HepG2 (cell line): ENCODE measurements at regions not wholly inside any gene's neighbourhood (a gene's known extent, or its start where the extent isn't known, plus 50 kb on each side); places are given as distances from the start of the nearest gene placed in this dataset.

ENCODE experiments used
- ATAC-seq: fragments of 200-7000 bp; cut with Tn5 transposase; 3 replicates; pipeline ENCODE4 v1.9.1; 2020; ENCODE audit warnings: mild to moderate bottlenecking, moderate library complexity
- BruUV-seq: library from RNA; stranded (reverse); fragments of 400-500 nt; replicated peaks from 2 replicates; lab custom pipeline; 2021; lab: Mats Ljungman, UMichigan
- CTCF ChIA-PET: fragments of 300-600 bp; formaldehyde crosslinking; extraction: SDS; loops from one replicate; lab custom pipeline; 2021; ENCODE audit warnings: low total read pairs, inconsistent platforms, low intra/inter-chr PET ratio; lab: Yijun Ruan, JAX
- POLR2A ChIA-PET: fragments of 350-600 bp; sonication (Branson Sonifier 250); formaldehyde crosslinking; loops from one replicate; lab custom pipeline; 2020; ENCODE audit warnings: antibody characterized with exemption, inconsistent platforms; lab: Yijun Ruan, JAX
- DNase-seq: peaks from one replicate; pipeline ENCODE4 v3.0.0-alpha.2; 2015; ENCODE audit warnings: low spot score
- FAIRE-seq: peaks from 3 replicates; lab custom pipeline; 2011; peaks lifted over from hg19 to GRCh38; lab: Jason Lieb, UNC
- H2AFZ ChIP-seq: one replicate; pipeline ENCODE4 v1.6.1; 2011; ENCODE audit warnings: low read length, inconsistent platforms
- H3K27ac ChIP-seq: fragments of 300-600 bp; 3 replicates; pipeline ENCODE4 v1.8.0; 2011; ENCODE audit warnings: mixed run types, mild to moderate bottlenecking, mixed read lengths, low read length, inconsistent platforms; ENCODE audit not compliant: insufficient read depth; ENCODE audit errors: extremely low read length
- H3K27me3 ChIP-seq, 2 experiments: fragments of 200-600 bp in 1 of 2; 2 replicates in 1 of 2; 3 replicates in 1 of 2; pipeline versions ENCODE4 v1.6.0 to v1.8.0; 2011; ENCODE audit warnings: low read length in 2 of 2, mild to moderate bottlenecking in 2 of 2, moderate library complexity in 2 of 2, inconsistent platforms in 1 of 2; ENCODE audit not compliant: insufficient read depth in 2 of 2, control insufficient read depth in 1 of 2
- H3K36me3 ChIP-seq, 2 experiments: fragments of 200-600 bp in 1 of 2; replicated peaks in 1 of 2; 2 replicates in 1 of 2; 3 replicates in 1 of 2; pipeline versions ENCODE4 v1.5.1 to v1.8.0; 2011; ENCODE audit warnings: low read length in 2 of 2, inconsistent platforms in 1 of 2; ENCODE audit not compliant: insufficient read depth in 2 of 2, control insufficient read depth in 1 of 2
- H3K4me1 ChIP-seq: 2 replicates; pipeline ENCODE4 v1.5.1; 2012; ENCODE audit warnings: low read length, inconsistent platforms; ENCODE audit not compliant: insufficient read depth
- H3K4me2 ChIP-seq: 2 replicates; pipeline ENCODE4 v1.6.0; 2011; ENCODE audit warnings: low read depth, low read length, inconsistent platforms
- H3K4me3 ChIP-seq, 3 experiments: fragments of 200-600 bp in 1 of 3; sonication (generic), shearing (Covaris generic) in 1 of 3; replicated peaks in 1 of 3; 2 replicates each; pipeline ENCODE4 v1.5.1; 2011 to 2016; ENCODE audit warnings: low read length in 3 of 3, inconsistent platforms in 2 of 3, low read depth in 2 of 3, mild to moderate bottlenecking in 2 of 3, control low read depth in 1 of 3, mixed read lengths in 1 of 3; ENCODE audit not compliant: insufficient read depth in 1 of 3
- H3K79me2 ChIP-seq: one replicate; pipeline ENCODE4 v1.6.1; 2011; ENCODE audit warnings: low read length, inconsistent platforms; ENCODE audit not compliant: insufficient read depth
- H3K9ac ChIP-seq: 2 replicates; pipeline ENCODE4 v1.6.0; 2011; ENCODE audit warnings: mild to moderate bottlenecking, low read depth, low read length, inconsistent platforms; ENCODE audit not compliant: insufficient read depth
- H3K9me3 ChIP-seq: 2 replicates; pipeline ENCODE4 v1.5.1; 2012; ENCODE audit warnings: mild to moderate bottlenecking, low read length
- H4K20me1 ChIP-seq: 2 replicates; pipeline ENCODE4 v1.6.0; 2011; ENCODE audit warnings: inconsistent platforms, mild to moderate bottlenecking, low read length, moderate library complexity; ENCODE audit not compliant: insufficient read depth
- ADNP ChIP-seq: sonication (generic); formaldehyde crosslinking; IDR thresholded peaks from 2 replicates; pipeline ENCODE4 v1.4.0; 2020; ENCODE audit warnings: missing genetic modification reagents
- JDP2 ChIP-seq: sonication (generic); formaldehyde crosslinking; IDR thresholded peaks from 2 replicates; pipeline ENCODE4 v1.8.1; 2022; ENCODE audit warnings: missing genetic modification reagents, borderline replicate concordance
- KMT2B ChIP-seq: IDR thresholded peaks from 2 replicates; pipeline ENCODE4 v1.6.1; 2016; ENCODE audit warnings: missing genetic modification reagents, missing compliant biosample characterization
- LCORL ChIP-seq, 2 experiments: fragments of 450-650 bp in 1 of 2; sonication (generic) in 1 of 2; formaldehyde crosslinking in 1 of 2; IDR thresholded peaks; 2 replicates each; pipeline versions ENCODE4 v1.5.0 to v1.6.1; 2017 to 2020; ENCODE audit warnings: antibody characterized with exemption in 1 of 2, missing genetic modification reagents in 1 of 2
- SKIL ChIP-seq: sonication (generic); formaldehyde crosslinking; IDR thresholded peaks from 2 replicates; pipeline ENCODE4 v1.8.0; 2022; ENCODE audit warnings: missing genetic modification reagents, mild to moderate bottlenecking, moderate library complexity, borderline replicate concordance
- SPEN ChIP-seq: sonication (generic); formaldehyde crosslinking; IDR thresholded peaks from 2 replicates; pipeline ENCODE4 v1.5.1; 2020; ENCODE audit warnings: low read depth, mild to moderate bottlenecking, missing genetic modification reagents
- ZBTB4 ChIP-seq: sonication (generic); formaldehyde crosslinking; IDR thresholded peaks from 2 replicates; pipeline ENCODE4 v1.4.0; 2020; ENCODE audit warnings: missing genetic modification reagents, mild to moderate bottlenecking, borderline replicate concordance
- ZNF354B ChIP-seq: sonication (generic); formaldehyde crosslinking; IDR thresholded peaks from 2 replicates; pipeline ENCODE4 v1.8.0; 2022; ENCODE audit warnings: mild to moderate bottlenecking, missing genetic modification reagents
- ZNF615 ChIP-seq: sonication (generic); formaldehyde crosslinking; IDR thresholded peaks from 2 replicates; pipeline ENCODE4 v1.5.0; 2020; ENCODE audit warnings: mild to moderate bottlenecking, missing genetic modification reagents, borderline replicate concordance
- ZNF768 ChIP-seq: sonication (generic); formaldehyde crosslinking; IDR thresholded peaks from 2 replicates; pipeline ENCODE4 v1.4.0; 2020; ENCODE audit warnings: missing genetic modification reagents
- ZNF776 ChIP-seq: sonication (generic); formaldehyde crosslinking; IDR thresholded peaks from 2 replicates; pipeline ENCODE4 v1.4.0; 2020; ENCODE audit warnings: mild to moderate bottlenecking, missing genetic modification reagents
- WGBS: methylation state at CpG from one replicate; pipeline ENCODE4 v1.1.6; 2017; ENCODE audit warnings: low lambda C conversion rate; 5-methylcytosine and 5-hydroxymethylcytosine counted together
- in situ Hi-C: cut with HindIII; loops from 2 replicates; pipeline ENCODE4 v1.10.0; 2017; ENCODE audit warnings: low pct_unique_long_range_greater_than_20kb; ENCODE audit not compliant: extremely low pct_ligation_motif_present
- intact Hi-C: fragments of 100-400 bp; cut with micrococcal nuclease; formaldehyde crosslinking; loops from one replicate; pipeline ENCODE4 v1.10.0; 2022; ENCODE audit not compliant: unreplicated experiment

GRCh38 chr10:130745821-130746220 is 565.7 kb downstream of the TCERG1L start:
- in situ Hi-C loops = no loop called here
- Histone ChIP-seq H3K79me2 (no peaks in the 10 kb centered on the region), H3K9me3 (no peaks in the 10 kb centered on the region), H3K27ac (no peak overlapping the region), H3K9ac (no peak overlapping the region), H2AFZ (no peak overlapping the region), H3K4me3 (no peak overlapping the region), H4K20me1 (no peaks in the 10 kb centered on the region), H3K27me3 (peaks cover 0 to 18% of the 10 kb centered on the region in 2 experiments; a peak in 2 of 5 replicates), H3K36me3 (no peaks in the 10 kb centered on the region), H3K4me1 (no peaks in the 10 kb centered on the region), H3K4me2 (no peak overlapping the region)
- ATAC-seq = no peak
- no peak for DNase-seq
- intact Hi-C loops = no loop called here
- CTCF ChIA-PET = no interaction called here
- FAIRE-seq = no peak
- no peak for TF ChIP-seq KMT2B (CRISPR knock-in tag)
- no peak for TF ChIP-seq ZBTB4 (CRISPR knock-in tag)
- no peak for TF ChIP-seq SPEN (CRISPR knock-in tag)
- no peak for TF ChIP-seq ZNF768 (CRISPR knock-in tag)
- no peak for TF ChIP-seq ADNP (CRISPR knock-in tag)
- no peak for TF ChIP-seq ZNF776 (CRISPR knock-in tag)
- no peak for TF ChIP-seq JDP2
- no peak for TF ChIP-seq ZNF354B (CRISPR knock-in tag)
- TF ChIP-seq ZNF615 (CRISPR knock-in tag) = no peak
- TF ChIP-seq LCORL (IDR thresholded peaks at IDR 0.05) = no peak
- TF ChIP-seq LCORL (CRISPR knock-in tag; IDR thresholded peaks at IDR 0.05) = no peak
- no peak for TF ChIP-seq SKIL (CRISPR knock-in tag)
- no TSS peak for BruUV-seq
- POLR2A ChIA-PET = no interaction called here
- WGBS = 0% methylated on average over 1 of the region's 7 CpGs
